GM04503 (cell line): ENCODE measurements at regions not wholly inside any gene's neighbourhood (a gene's known extent, or its start where the extent isn't known, plus 50 kb on each side); places are given as distances from the start of the nearest gene placed in this dataset.
"Not testable (repeated sequence)": the region's sequence is repeated elsewhere in the genome, so short reads cannot be mapped to it uniquely, and the experiment has no call there.

Experiments
- DNase-seq: peaks from one replicate; pipeline ENCODE4 v3.0.0-alpha.2; 2012; ENCODE audit warnings: low read depth

DNA sequence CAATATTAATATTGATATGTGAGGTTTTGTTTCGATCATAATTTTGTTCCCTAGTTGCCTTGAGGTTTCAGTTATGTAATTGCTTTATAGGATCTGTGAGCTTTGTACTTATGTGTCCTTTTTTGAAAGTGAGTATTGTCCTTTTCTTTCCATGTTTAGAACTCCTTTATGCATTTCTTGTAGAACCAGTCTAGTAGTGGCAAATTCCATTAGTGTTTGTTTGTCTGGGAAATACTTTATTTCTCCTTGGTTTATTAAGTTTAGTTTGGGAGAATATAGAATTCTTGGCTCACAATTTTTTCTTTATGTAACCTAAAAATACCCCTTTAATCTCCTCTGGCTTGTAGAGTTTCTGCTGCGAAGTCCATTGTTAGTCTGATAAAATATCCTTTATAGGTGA, 127.5 kb upstream of the KITLG start:
- no peak for DNase-seq

DNA sequence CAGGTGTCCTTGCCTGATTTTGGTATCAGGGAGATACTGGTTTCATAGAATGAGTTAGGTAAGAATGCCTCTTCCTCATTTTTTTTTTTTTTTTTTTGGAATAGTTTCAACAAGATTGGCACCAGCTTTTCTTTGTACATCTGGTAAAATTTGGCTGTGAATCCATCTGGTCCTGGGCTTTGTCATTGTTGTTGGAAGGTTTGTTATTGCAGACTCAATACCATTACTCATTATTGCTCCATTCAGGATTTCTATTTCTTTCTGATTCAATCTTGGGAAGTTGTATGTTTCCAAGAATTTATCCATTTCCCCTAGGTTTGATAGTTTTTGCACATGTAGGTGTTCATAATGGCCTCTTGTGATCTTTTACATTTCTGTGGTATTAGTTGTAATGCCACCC, 126.0 kb upstream of the KITLG start:
- no peak for DNase-seq

DNA sequence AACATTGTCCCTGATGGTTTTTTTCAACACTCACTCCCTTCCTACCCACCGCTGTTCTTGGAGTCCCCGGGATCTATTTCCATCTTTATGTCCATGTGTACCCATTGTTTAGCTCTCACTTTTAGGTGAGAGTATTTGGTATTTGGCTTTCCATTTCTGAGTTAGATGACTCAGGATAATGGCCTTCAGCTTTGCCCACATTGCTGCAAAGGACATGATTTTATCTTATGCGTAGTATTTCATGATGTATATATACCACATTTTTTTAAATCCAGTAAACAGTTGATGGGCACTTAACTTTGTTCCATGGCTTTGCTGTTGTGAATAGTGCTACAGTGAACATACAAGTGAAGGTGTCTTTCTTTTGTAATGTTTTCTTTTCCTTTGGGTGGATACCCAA, 123.5 kb upstream of the KITLG start:
- no peak for DNase-seq

DNA sequence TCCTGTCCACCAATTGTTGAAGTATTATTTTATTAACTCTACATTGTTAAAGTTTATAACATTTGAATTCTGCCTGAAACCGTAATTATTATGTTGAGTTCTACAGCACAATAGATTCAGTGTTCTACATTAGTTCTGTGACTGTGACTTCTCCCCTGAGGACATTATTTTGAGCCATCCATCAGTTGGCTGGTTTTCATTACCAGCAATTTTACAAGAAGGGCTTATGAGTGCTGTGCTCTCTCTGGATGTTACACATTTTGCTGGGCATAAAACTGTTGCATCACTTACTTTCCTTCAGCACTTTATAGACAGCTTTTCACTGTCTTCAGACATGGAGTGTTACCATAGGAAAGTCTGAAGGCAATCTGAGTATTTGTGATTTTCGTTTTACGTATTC, 118.2 kb upstream of the KITLG start:
- no peak for DNase-seq

DNA sequence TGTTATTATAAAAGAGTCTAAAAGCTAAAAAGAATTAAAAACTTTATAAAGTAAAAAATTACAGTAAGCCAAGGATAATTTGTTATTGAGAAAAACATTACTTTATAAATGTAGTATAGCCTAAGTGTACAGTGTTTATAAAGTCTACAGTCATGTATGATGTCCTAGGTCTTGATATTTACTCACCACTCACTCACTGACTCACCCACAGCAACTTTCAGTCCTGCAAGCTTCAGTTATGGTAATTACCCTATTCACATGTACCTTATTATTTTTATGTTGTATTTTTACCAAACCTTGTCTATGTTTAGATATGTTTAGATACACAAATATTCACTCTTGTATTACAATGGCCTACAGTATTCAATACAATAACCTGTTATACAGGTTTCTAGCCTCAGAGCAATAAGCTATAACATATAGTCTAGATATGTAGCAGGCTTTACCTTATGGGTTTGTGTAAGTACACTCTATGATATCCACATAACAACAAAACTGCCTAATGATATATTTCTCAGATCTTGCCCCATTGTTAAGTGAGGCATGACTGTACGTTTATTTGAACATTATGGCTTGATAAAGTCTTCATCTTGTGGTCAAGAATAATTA, 113.7 kb upstream of the KITLG start:
- DNase-seq, result no peak

DNA sequence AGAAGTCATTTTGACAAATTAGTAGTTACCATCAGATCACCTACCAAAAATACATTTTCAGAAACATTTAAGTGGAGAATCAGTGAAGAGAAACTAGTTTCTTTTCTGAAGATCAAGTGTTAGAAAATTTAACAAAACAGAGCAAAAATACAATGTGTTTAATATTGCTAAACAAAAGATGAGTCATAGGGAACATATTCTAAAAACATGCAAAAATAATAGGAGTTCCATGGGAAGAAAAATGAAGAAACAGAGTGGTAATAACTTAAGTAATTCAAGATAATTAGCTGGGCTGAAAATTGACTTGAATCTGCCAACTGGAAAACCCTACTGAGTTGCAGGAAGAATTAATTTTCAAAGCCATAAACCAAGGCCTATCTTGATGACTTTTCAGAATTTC, 111.5 kb upstream of the KITLG start:
- DNase-seq, result peak; percentile 14

DNA sequence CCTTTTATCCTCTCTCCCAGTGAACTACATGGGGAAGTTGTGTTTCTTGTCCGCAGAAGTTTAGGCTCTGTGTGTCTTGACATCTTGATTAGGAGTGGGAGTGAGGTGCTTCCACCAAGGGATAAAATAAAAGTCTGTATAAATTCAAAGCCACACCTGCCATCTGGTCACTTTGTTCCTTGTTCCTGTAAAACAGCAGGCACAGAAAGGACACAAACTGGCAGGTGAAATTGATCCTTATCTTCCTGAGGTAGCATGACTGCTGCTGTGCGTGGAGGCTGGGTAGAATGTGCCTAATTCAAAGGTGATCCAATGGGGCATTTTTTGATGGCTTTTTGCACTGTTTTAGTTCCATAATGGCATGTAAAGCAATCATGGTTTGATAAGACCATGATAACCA, 104.3 kb upstream of the KITLG start:
- no peak for DNase-seq

DNA sequence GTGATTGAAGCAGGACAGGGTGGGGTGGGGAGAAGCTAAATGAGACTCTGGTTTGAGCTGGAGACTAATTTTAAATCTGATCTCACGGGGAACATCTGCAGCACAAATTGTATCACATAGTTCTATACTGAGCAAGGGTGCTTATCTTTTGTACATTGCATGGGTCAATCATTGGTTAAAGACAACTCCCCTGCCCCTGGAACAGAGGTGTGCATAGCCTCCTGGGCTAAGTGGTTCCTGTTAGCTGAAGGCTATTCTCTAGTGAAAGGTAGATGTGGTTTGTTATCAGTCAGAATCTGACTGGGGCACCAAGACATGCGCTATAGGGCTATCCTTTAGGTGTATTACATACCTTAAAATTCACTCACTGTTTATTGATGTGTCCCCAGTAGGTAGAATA, 103.9 kb upstream of the KITLG start:
- DNase-seq, result no peak

DNA sequence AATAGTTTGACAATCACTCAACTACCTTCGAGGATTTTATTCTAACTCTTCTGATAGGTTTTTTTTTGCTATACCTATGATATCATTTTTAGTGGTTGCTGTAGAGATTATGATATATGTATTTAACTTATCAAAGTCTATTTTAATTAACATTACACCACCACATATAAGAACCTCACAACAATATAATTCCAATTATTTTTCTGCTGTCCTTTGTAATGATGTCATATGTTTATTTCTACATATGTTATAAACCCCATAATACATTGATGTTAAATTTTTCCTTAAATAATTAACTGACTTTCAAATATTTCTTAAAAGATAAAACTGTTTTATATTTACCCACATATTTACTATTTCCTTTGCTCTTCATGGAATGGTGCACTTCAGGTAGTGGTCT, 103.4 kb upstream of the KITLG start:
- no peak for DNase-seq

DNA sequence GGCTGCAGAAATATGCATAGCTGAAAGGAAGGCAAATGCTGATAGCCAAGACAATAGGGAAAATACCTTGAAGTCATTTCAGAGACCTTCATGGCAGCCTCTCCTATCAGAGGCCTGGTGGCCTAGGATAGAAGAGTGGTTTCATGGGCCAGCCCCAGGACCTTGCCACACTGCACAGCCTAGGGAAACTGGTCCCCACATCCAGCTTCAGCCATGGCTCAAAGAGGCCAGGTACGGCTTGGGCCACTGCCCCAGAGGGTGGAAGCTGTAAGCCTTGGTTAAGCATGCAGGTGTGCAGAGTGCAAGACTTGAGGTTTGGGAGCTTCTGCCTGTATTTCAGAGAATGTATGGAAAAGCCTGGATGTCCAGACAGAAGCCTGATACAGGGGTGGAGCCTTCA, 101.0 kb upstream of the KITLG start:
- DNase-seq, result no peak

DNA sequence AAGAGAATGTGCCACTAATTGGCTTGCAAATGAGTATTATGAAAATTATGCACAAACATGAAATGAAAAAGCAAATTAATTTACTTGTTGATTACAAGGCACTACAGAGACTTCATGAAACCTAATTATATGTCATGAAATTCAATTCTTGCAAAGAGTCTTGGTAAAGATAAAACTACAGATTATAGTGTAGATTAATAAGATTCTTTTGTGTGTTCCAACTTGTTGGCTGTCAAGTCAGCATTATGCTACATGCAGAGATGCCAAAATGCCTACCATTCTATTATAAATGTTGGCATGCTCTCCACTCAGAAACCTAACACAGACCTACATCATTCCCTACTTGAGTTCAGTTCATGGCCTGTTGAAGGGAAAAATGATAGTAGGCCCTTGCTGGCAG, 97.2 kb upstream of the KITLG start:
- no peak for DNase-seq

DNA sequence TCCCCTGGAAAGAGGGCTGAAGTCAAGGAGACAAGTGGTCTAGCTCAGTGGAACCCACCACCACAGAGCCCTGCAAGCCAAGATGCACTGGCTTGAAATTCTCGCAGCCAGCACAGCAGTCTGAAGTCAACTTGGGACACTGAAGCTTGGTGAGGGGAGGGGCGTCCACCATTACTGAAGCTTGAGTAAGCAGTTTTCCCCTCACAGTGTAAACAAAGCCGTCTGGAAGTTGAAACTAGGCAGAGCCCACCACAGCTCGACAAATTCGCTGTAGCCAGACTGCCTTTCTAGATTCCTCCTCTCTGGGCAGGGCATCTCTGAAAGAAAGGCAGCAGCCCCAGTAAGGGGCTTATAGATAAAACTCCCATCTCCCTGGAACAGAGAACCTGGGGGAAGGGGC, 87.3 kb upstream of the KITLG start:
- not testable (repeated sequence) for DNase-seq

DNA sequence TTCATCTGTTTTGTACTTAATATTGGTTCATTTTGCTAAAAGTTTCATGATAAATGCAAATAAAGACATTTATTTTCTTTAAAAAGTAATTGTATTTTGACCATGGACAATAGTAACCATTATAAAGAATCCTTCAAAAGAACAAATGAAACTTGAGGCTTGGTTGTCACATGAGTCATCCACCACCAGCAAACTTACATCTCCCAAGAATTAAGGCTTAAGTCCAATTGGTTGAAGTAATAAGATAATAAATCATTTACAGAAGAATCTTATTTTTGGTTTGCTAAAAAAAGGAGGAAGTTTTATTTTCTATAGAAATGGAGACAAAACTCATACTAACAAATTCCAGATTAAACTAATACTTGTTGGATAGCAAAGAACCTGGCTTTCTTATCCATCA, 84.8 kb upstream of the KITLG start:
- DNase-seq, result no peak

DNA sequence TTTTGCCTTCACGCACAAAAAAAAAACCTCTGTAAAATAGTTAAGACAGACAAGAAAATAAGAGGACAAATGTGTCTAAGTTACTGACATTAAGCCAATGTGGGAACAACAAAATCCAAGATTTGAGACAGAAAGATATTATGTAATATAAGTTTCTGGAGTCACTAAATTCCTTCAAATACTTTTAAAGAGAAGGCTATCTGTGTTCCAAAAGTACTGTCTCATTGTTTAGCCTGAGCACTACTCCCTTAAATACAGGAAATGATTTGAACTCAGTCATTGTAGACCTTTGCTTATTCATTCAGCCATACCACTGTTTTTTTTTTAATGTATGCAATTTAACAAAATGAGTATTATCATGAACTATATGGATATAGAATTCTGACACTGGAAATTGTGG, 82.7 kb upstream of the KITLG start:
- DNase-seq, result no peak

DNA sequence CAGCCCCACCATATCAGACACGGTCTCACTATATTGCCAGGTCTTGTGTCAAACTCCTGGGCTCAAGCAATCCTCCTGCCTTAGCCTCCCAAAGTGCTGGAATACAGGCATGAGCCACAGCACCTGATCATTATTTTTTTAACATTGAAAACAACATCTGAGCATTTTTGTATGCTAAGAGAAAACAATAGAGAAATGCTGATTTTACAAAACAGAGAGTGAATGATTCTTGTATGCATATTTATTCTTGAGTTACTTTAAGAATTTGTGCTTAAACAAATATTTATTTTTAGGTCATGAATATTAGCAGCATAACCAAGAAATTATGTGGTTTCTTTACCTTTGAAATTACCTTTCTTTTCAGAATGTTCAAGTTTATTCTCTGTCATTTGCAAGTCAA, 81.8 kb upstream of the KITLG start:
- no peak for DNase-seq

DNA sequence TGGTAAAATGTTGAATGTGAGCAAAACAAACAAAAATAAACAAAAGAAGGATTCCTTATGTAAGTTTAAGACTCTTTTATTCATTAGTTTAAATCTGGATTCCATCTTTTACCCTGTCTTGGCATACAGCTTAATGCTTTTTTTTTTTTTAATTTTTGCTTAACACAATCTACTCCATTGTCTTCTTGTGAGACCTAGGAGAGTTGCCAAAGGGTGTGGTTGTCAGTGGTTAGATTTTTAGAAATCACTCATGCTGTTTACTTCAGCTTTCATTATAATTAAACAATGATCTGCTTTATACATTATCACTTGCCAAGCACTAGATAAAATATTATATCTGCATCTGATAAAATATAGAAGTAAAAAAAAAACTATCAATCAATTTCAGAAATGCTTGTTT, 77.7 kb upstream of the KITLG start:
- no peak for DNase-seq

DNA sequence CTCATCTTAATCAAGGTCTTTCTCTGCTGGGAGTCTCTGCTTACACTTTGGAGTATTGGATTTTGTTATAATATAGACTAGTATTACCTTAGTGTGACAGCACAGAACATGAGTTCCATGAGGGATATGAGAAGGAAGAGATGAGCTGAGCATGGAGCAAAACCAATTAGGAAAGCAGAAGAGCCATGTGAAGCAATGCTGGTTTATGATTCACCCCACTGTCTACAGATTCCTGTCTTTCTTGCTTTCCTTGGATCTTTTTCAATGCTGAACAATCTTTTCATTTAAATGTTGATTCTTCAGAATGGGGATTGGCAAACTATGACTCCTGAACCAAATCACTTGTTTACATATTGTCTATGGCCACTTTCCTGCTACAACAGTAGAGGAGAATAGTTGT, 70.4 kb upstream of the KITLG start:
- peak; percentile 79 for DNase-seq

DNA sequence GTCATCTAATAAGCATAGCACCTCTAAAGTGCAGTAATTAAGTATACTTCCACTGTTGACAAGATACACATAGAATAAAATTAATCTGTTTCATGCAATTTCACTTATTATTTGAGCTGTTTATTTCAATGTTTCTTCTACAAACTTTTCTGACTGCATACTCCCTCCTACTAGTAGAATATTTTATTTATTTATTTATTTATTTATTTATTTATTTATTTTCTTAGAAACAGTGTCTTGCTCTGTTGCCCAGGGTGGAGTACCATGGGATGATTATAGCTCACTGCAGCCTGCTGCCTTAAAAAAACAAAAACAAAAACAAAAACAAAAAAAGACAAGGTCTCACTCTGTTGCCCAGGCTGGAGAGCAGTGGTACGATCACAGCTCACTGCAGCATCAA, 68.4 kb upstream of the KITLG start:
- DNase-seq, result no peak

DNA sequence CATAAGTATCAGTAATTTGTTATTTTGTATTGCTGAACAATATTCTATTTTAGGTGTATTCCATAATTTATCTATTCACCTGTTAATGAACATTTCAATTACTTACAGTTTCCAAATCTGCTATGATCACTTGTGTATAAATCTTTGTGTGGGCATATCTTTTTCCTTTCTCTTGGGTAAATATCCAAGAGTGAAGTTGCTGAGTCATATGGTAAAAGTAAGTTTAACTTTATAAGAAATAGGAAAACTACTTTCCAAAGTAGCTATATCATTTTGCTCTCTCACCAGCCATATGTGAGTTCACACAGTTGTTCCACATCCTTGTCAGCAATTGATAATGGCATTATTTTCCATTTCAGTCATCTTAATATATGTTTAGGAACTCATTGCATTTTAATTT, 66.6 kb upstream of the KITLG start:
- no peak for DNase-seq

DNA sequence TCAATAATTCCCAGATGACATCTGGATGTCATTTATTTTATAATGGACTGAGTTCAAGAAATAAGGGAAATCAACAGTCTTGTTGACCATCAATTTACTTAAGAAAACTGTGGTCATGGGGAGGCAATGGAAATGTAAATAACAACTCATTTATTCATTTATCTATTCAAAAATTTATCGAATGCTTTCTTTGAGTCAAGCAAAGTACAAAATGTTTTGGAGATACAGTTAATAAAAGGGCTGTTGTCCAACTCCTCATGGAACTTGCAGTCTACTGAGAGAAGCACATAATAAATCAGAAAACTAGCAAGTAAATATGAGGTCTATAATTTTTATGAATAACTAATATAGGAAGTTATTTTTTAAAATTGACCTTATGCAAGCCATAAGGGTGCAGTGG, 65.5 kb upstream of the KITLG start:
- no peak for DNase-seq

DNA sequence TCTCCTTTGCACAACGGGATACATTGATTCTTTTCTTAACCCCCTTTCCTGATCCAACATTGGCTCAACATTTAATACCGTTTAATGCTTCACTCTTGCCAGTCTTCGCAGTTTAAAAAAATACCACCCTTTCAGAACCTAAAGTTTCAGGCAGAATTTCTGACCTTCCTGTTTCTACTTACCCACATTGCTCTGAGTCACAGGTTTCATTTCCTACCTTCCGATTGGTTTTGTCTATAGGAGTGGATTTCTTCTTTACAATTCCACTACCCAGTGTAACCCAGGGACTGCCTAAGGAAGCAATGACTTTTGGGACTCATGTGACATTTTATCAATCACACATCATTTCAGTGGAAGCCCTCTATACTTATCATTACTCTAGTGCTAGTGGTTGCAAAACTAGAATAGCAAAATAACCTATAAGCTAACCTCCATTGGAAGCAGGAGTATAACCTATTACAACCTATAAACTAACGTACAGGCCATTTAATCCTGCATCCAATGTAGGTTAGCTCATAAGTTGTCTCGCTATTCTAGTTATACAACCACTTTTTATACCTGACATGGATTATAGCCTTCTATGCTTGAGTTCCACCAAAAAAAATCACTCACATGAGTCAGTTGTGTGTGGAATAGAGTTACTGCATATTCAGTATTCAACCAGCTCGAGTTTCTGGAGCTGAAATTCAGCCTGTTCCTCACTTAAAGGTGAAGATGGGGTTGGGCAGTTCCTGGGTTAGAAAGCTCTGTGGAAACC, 64.9 kb upstream of the KITLG start:
- DNase-seq, result no peak

DNA sequence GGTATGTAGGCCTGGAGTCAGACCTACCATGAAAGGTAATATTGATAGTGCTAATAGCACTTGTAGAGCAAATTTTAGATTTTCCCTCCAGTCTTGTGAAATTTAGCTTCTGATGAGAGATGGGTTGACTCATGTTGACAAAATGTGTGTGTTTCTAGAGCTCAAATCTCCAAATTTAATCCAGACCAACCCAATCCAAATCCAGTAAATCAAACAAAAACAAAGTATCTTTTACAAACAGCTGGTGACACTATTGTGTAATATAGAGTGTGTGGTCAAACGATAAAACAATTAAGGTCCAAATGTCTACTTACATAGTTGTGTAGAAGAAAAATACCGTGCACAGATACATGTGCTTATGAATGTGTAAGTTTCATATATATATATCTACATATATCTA, 63.4 kb upstream of the KITLG start:
- no peak for DNase-seq

DNA sequence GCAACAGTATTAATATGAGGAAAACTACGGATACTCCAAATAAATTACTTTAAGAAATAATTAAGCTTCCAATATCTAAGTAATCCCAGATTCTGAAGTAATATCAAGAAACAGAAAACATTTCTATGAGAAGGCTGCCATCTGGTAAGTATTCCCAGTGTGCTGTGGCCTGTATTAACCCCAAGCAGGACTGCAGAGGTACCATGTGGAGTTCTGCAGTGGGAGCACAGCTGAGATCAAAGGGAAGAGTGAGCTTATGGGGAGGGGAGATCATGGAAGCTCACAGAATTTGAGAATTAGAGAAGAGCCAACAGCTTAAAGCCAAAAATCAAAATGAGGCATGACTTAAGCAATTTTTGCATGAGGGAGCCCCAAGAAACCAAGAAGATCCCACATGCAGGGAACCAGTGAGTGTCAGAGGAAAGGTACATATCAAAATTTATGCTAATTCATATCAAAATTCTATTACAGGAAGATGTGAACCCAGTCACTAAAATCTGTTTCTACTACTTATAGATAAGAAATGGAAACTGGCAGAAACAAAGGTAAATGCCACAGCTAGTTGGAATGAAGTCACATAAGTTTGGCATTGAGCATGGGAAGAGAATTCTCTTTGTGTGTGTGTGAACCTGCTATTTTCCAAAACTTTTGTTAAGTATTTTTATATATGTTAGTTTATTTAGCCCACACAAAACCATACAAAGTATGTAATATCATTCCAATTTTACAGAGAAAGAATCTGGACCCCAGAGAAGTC, 62.6 kb upstream of the KITLG start:
- DNase-seq, result no peak
